Hindlimb muscle (tissue), 1 donor: ENCODE measurements at regions not wholly inside any gene's neighbourhood (a gene's known extent, or its start where the extent isn't known, plus 50 kb on each side); places are given as distances from the start of the nearest gene placed in this dataset.

Experiments
- DNase-seq: peaks from one replicate; pipeline ENCODE4 v3.0.0-alpha.2; 2013

- no peak for DNase-seq
These were observed 233.6 kb upstream of the MAP3K7 start for GRCh38 chr6:90820436-90820835.

GRCh38 chr6:90819483-90819882 lies 232.6 kb upstream of the MAP3K7 start:
- no peak for DNase-seq

DNA sequence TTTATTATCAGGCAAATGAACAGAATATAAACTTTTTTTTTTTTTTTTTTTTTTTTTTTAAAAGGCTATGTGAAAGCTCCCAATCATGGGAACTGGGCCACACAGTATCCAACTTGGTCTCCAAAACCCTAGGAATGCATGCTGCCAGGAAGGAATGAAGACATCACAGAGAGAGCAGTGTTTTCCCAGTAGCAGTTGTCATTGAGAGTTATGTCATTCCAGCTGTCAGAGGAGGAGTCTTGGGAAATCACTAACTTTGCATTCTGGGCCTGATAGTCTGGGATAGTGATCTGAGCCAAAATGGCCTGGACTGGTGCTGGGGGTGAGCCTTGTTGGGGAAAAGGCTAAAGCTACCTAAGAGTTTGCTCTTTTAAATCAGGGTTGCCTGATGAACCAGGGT lies 231.3 kb upstream of the MAP3K7 start:
- no peak for DNase-seq

- no peak for DNase-seq
These were observed 229.9 kb upstream of the MAP3K7 start for GRCh38 chr6:90816764-90817163.

DNA sequence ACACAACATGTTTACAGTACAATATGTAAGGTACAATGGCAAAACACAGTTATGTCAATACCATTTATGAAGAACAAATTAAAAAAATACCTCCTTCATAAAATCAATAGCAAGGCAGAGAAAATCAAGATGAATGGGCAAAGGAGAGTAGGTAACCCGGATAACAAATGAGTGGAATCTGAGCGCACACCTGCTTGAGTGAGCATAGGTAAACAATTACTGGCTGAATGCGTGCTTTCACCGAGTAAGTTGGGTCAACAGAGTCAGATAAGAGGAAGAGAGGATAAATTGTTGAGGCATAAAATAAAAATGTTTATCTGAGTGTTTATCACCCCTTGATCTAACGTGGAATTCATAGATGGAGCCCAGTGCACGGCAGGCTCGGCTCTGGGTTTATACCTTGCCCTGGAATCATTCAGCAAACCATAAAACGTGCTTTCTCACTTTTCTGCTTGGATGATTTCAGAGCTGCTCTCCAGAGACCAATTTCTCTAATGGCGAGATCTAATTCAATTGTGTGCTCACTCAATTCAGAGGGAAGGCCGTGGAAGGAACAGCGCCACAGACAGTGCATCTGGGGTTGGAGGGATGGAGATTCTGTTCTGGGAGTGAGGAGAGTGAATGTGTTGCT lies 224.8 kb upstream of the MAP3K7 start:
- DNase-seq, result no peak

DNA sequence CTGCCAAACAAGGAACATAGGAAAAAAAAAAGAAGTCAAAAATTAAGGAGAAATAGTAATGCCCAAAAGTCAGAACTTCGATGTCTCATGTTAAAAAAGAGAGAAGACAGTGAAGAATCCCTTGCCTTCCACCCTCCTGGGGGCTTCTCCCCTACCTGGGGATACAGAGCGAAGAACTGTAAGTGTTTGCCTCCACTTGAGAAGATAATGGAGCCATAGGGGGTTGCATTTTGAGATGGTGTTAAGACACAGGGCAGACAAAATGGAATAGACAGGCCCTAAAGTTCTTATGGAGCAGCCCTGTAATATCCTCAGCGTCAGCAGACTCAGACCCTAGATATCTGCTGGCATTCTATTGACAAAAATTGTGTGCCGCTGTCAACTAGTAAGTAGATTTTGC lies 222.2 kb upstream of the MAP3K7 start:
- no peak for DNase-seq

DNA sequence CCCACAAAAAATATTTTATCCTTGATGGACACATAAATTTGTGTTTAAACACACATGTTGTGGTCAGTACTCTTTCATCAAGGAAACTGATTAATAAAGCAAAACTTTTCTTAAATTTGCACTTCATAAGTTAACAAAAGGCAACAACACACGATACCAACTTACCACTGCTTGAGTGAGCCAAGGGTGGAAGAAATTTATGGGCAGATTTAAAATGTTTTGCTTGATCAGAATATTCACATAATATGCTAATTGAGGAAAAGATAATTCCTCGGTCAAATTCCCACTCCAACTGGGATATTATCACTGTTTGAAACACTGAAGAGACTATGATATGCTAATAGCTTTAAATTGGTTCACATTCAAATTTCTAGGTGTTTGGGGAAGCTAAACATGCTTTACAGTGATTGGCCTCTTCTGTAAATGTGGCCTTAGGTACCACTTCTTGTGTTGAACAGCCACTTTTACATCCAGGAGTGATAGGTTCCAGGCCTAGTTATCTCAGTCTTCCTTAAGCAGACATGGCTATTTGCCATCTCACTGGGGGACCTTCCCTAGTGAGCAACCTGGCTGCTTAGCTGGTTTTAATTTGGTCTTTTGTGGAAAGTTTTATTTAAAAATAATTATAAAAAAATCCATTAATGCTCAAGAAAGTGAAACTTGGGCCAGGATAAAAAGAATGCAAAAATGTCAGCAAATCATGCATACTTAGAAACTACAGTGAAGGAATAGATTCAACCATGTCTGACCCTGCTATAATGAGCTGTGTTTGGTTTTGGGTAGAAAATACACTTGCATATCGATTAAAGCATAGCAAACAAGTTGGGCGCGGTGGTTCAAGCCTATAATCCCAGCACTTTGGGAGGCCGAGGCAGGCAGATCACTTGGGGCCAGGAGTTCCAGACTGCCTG lies 221.2 kb upstream of the MAP3K7 start:
- no peak for DNase-seq

- DNase-seq, result no peak
These were observed 218.8 kb upstream of the MAP3K7 start for GRCh38 chr6:90805619-90806155.

- peak; percentile 59 for DNase-seq
These were observed 217.1 kb upstream of the MAP3K7 start for GRCh38 chr6:90803956-90804355.

DNA sequence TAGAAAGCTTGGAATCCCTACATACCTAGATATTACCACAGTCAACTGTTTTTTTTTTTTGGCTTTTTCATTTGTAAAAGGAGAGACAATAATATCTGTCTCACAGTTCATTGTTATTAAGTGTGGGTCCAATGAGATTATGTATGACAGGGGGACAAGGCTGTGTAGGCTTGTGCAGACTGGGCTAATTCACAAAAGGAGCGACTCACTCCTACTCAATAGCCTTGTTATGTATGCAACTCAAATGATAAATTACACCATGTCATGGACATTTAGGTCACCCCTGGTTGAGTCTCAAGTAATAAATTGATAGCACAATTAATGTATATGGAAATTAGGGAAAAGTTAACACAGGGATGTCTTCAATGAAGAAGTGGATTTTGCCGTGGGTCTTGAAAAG lies 208.2 kb upstream of the MAP3K7 start:
- DNase-seq, result no peak

DNA sequence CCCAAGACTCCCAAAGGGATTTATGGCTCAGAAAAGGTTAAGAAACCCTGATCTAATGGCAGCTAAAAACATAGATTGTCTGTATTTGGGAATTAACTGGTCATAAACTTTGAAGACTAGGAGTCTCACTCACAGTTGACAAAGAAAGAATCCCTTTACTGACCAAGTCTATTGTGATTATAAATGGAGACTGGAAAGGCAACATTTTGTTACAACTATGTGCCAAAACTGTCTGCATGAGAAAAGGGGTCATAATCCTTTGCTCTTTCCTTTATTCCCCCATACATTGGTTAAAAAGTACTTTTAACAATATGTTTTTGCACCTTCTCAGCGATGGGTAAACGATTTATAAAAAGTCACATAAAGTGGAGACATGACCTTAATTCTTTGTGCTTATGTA lies 206.9 kb upstream of the MAP3K7 start:
- DNase-seq, result no peak

DNA sequence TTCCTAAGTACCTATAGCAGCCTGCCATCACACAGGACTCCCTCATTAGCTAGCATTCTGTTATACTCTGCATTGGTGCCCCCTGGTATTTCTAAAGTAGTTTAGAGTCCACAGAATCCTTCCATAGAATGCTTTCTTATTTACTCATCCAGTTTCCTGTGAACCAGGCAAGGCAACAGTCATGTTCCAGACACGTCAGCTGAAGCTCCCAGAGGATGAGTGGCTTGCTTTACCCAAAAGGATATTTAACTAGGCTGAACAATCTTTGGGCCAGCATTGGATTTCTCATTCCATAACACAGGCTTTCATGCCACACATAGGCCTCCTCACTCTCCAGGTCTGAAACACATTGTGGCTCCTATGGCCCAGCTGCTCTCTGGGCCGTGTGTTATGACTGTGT lies 203.8 kb upstream of the MAP3K7 start:
- no peak for DNase-seq

- no peak for DNase-seq
These were observed 203.2 kb upstream of the MAP3K7 start for GRCh38 chr6:90790058-90790457.

GRCh38 chr6:90788781-90789180 lies 201.9 kb upstream of the MAP3K7 start:
- no peak for DNase-seq

GRCh38 chr6:90787446-90787845 lies 200.6 kb upstream of the MAP3K7 start:
- no peak for DNase-seq

GRCh38 chr6:90780778-90781177 lies 193.9 kb upstream of the MAP3K7 start:
- DNase-seq, result no peak

DNA sequence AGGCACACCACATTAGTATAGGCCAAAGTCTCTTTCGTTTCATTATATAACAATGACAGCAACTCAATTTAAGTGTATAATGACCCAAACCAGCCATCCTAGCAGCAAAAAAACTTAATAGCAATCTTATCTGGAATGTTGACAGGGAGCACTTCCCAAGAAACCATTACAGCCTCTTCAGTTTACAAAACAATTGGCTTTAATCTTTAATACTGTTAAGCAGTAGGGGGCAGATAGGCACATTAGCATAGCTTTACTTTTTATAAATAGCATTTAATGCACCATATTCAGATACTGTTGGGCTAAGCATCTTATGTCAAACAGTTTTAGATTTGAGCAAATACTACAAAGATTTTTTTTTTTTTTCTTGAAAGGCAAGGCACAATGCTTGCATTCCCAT lies 193.3 kb upstream of the MAP3K7 start:
- no peak for DNase-seq

DNA sequence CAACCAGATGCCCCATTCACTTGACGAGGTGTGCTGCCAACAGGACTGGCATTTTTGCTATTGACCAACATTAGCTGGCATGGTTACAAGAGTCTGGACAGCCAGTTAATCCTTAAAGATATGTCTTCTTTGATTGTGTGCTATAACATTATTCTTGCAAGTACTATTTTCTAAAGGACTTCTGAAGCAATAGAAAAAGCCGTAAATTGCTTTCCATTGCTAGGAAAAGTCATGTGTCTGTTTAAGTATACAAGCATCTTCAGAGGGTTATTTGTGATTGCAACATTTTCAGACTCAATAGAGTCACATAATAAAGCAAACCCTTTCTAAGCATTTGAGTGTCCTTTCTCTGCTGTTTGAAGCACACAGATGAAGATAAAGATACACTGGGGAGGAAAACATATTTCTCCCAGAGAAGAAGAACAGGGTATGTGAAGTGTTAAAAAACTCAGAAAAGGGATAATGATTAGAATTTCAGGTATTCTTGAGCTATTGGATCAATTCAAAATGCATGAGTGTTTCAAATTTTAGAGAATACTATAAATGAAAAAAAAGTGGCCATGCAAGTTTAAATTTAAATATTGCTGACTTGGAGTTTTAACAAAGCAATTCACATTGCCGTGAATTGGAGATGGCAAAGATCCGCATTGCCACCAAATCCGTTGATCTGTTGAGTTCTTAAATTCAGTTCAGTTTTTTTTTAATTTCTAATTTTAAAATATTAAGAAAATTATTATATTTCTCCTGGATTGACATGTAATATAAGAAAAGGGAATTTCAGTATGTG lies 191.7 kb upstream of the MAP3K7 start:
- no peak for DNase-seq

DNA sequence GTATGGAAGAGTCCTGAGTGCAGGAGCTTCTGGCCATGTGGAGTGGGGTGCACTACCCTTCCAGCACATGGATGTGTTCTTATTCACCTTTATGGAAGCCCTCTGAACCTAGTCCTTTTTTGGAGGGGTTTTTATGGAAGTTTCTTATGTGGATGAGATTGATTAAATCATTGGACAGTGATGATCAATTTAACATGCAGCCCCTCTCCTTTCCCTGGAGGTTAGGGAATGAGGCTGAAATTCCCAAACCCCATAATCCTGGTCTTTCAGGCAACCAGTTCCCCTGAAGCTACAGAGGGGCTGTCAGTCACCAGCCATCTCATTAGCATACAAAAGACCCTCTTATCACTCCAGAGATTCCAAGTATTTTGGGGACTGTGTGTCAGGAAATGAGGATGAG lies 183.9 kb upstream of the MAP3K7 start:
- no peak for DNase-seq

DNA sequence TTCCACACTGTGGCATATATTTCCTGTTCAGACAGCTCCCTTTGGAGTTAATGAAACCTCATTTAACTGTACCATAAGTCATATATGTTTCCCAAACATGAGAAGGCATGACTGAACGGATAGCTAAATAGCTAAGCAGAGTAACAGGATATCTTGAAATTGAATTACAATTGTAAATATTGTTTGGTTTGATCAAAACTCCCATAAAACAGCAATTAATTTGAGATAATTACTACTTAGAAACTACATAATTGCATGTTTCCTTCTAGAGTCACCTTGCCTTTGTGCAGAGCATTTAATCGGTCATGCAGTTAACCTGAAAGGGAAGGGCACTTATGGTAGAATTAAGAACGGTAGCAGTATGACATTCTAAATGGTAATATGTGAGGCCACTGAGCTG lies 179.0 kb upstream of the MAP3K7 start:
- no peak for DNase-seq

- no peak for DNase-seq
These were observed 178.6 kb upstream of the MAP3K7 start for GRCh38 chr6:90765491-90765890.

- DNase-seq, result no peak
These were observed 177.1 kb upstream of the MAP3K7 start for GRCh38 chr6:90764001-90764400.

GRCh38 chr6:90759664-90760063 lies 172.8 kb upstream of the MAP3K7 start:
- DNase-seq, result no peak
